ENCODE measurements at regions not wholly inside any gene's neighbourhood (a gene's known extent, or its start where the extent isn't known, plus 50 kb on each side); places are given as distances from the start of the nearest gene placed in this dataset.

GRCh38 chr2:123195957-123196356 is 829.1 kb upstream of the CNTNAP5 start:
- no peak for DNase-seq (ENCODE audit: extremely low spot score)
- WGBS, result 90% methylated on average over 4 of the region's 4 CpGs
- Histone ChIP-seq H3K27ac (ENCODE audit: low read depth) (no peak overlapping the region), H3K4me3 (ENCODE audit: low read depth, low read length) (no peak overlapping the region), H3K4me1 (ENCODE audit: insufficient read depth) (no peaks in the 10 kb centered on the region), H3K36me3 (ENCODE audit: insufficient read depth) (no peaks in the 10 kb centered on the region)

- H3K36me3 ChIP-seq (ENCODE audit: insufficient read depth), result no peaks in the 10 kb centered on the region
- WGBS, result 84% methylated on average over 2 of the region's 2 CpGs
- no peak overlapping the region for H3K27ac ChIP-seq (ENCODE audit: low read depth)
- DNase-seq (ENCODE audit: extremely low spot score), result no peak
- no peak overlapping the region for H3K4me3 ChIP-seq (ENCODE audit: low read depth, low read length)
- no peaks in the 10 kb centered on the region for H3K4me1 ChIP-seq (ENCODE audit: insufficient read depth)
Measured at GRCh38 chr2:123200035-123200434, 825.1 kb upstream of the CNTNAP5 start.

GRCh38 chr2:123207245-123207644 is 817.8 kb upstream of the CNTNAP5 start:
- WGBS, result 54% methylated on average over 2 of the region's 2 CpGs
- H3K4me1 ChIP-seq (ENCODE audit: insufficient read depth), result no peaks in the 10 kb centered on the region
- DNase-seq (ENCODE audit: extremely low spot score), result no peak
- no peak overlapping the region for H3K27ac ChIP-seq (ENCODE audit: low read depth)
- H3K36me3 ChIP-seq (ENCODE audit: insufficient read depth), result no peaks in the 10 kb centered on the region
- no peak overlapping the region for H3K4me3 ChIP-seq (ENCODE audit: low read depth, low read length)

GRCh38 chr2:123209202-123209601 is 815.9 kb upstream of the CNTNAP5 start:
- Histone ChIP-seq H3K4me3 (ENCODE audit: low read depth, low read length) (no peak overlapping the region), H3K27ac (ENCODE audit: low read depth) (no peak overlapping the region), H3K4me1 (ENCODE audit: insufficient read depth) (no peaks in the 10 kb centered on the region), H3K36me3 (ENCODE audit: insufficient read depth) (no peaks in the 10 kb centered on the region)
- 78% methylated on average over 2 of the region's 2 CpGs for WGBS
- DNase-seq (ENCODE audit: extremely low spot score), result no peak

GRCh38 chr2:123211181-123211580 is 813.9 kb upstream of the CNTNAP5 start:
- DNase-seq (ENCODE audit: extremely low spot score), result no peak
- Histone ChIP-seq H3K36me3 (ENCODE audit: insufficient read depth) (no peaks in the 10 kb centered on the region), H3K4me1 (ENCODE audit: insufficient read depth) (no peaks in the 10 kb centered on the region), H3K4me3 (ENCODE audit: low read depth, low read length) (no peak overlapping the region), H3K27ac (ENCODE audit: low read depth) (no peak overlapping the region)

- no peak for DNase-seq (ENCODE audit: extremely low spot score)
Measured at GRCh38 chr2:123245156-123245555, 779.9 kb upstream of the CNTNAP5 start.

GRCh38 chr2:123258877-123259539 is 766.1 kb upstream of the CNTNAP5 start:
- H3K4me3 ChIP-seq (ENCODE audit: low read depth, low read length), result no peak overlapping the region
- H3K36me3 ChIP-seq (ENCODE audit: insufficient read depth), result no peaks in the 10 kb centered on the region
- 65% methylated on average over 4 of the region's 4 CpGs for WGBS
- no peak for DNase-seq (ENCODE audit: extremely low spot score)
- H3K27ac ChIP-seq (ENCODE audit: low read depth), result no peak overlapping the region
- H3K4me1 ChIP-seq (ENCODE audit: insufficient read depth), result no peaks in the 10 kb centered on the region

More at GRCh38 chr2:123245156-123245555, 779.9 kb upstream of the CNTNAP5 start:
- Histone ChIP-seq H3K36me3 (ENCODE audit: insufficient read depth) (no peaks in the 10 kb centered on the region), H3K4me3 (ENCODE audit: low read depth, low read length) (no peak overlapping the region), H3K4me1 (ENCODE audit: insufficient read depth) (no peaks in the 10 kb centered on the region), H3K27ac (ENCODE audit: low read depth) (no peak overlapping the region)
- 72% methylated on average over 3 of the region's 3 CpGs for WGBS

- WGBS, result 86% methylated on average over 4 of the region's 4 CpGs
- no peak for DNase-seq (ENCODE audit: extremely low spot score)
- no peak overlapping the region for H3K4me3 ChIP-seq (ENCODE audit: low read depth, low read length)
- no peak overlapping the region for H3K27ac ChIP-seq (ENCODE audit: low read depth)
- no peaks in the 10 kb centered on the region for H3K36me3 ChIP-seq (ENCODE audit: insufficient read depth)
- H3K4me1 ChIP-seq (ENCODE audit: insufficient read depth), result no peaks in the 10 kb centered on the region
Measured at GRCh38 chr2:123262856-123263255, 762.2 kb upstream of the CNTNAP5 start.

GRCh38 chr2:123283431-123283830 is 741.7 kb upstream of the CNTNAP5 start:
- DNase-seq (ENCODE audit: extremely low spot score), result no peak
- H3K4me1 ChIP-seq (ENCODE audit: insufficient read depth), result no peaks in the 10 kb centered on the region
- WGBS, result 89% methylated on average over 2 of the region's 2 CpGs
- H3K36me3 ChIP-seq (ENCODE audit: insufficient read depth), result no peaks in the 10 kb centered on the region
- no peak overlapping the region for H3K4me3 ChIP-seq (ENCODE audit: low read depth, low read length)
- no peak overlapping the region for H3K27ac ChIP-seq (ENCODE audit: low read depth)

GRCh38 chr2:123303731-123304130 is 721.4 kb upstream of the CNTNAP5 start:
- H3K4me3 ChIP-seq (ENCODE audit: low read depth, low read length), result no peak overlapping the region
- no peaks in the 10 kb centered on the region for H3K36me3 ChIP-seq (ENCODE audit: insufficient read depth)
- DNase-seq (ENCODE audit: extremely low spot score), result no peak
- H3K27ac ChIP-seq (ENCODE audit: low read depth), result no peak overlapping the region
- 81% methylated on average over 1 of the region's 1 CpG for WGBS
- no peaks in the 10 kb centered on the region for H3K4me1 ChIP-seq (ENCODE audit: insufficient read depth)

Data from urinary bladder (tissue), 3 donors.